OCI-LY1 (cell line): ENCODE measurements at regions not wholly inside any gene's neighbourhood (a gene's known extent, or its start where the extent isn't known, plus 50 kb on each side); places are given as distances from the start of the nearest gene placed in this dataset.

Source experiments
- H2AFZ ChIP-seq: fragments of 200-600 bp; sonication (generic), shearing (Covaris generic); 2 replicates; pipeline ENCODE4 v1.6.0; 2014; ENCODE audit warnings: antibody characterized with exemption, mild to moderate bottlenecking, low read length
- H3F3A ChIP-seq: fragments of 200-600 bp; sonication (generic), shearing (Covaris generic); 2 replicates; pipeline ENCODE4 v1.6.0; 2014; ENCODE audit warnings: mild to moderate bottlenecking, antibody characterized with exemption, low read length, moderate library complexity; ENCODE audit not compliant: insufficient read depth
- H3K27ac ChIP-seq: fragments of 200-600 bp; sonication (generic); 2 replicates; pipeline ENCODE4 v1.5.1; 2014; ENCODE audit warnings: low read length, mixed run types, mild to moderate bottlenecking, low read depth; ENCODE audit not compliant: poor library complexity, severe bottlenecking
- H3K27me3 ChIP-seq: fragments of 200-600 bp; sonication (generic); 2 replicates; pipeline ENCODE4 v1.6.0; 2014; ENCODE audit warnings: antibody characterized with exemption, mild to moderate bottlenecking, low read length, moderate library complexity; ENCODE audit not compliant: insufficient read depth
- H3K36me3 ChIP-seq: fragments of 200-600 bp; sonication (generic); 2 replicates; pipeline ENCODE4 v1.6.1; 2014; ENCODE audit warnings: mild to moderate bottlenecking, antibody characterized with exemption, low read length, moderate library complexity, mixed read lengths; ENCODE audit not compliant: insufficient read depth
- H3K4me1 ChIP-seq: fragments of 200-600 bp; sonication (generic); 2 replicates; pipeline ENCODE4 v1.5.1; 2014; ENCODE audit warnings: mild to moderate bottlenecking, low read length, moderate library complexity; ENCODE audit not compliant: insufficient read depth, severe bottlenecking
- H3K4me2 ChIP-seq: fragments of 200-600 bp; sonication (generic), shearing (Covaris generic); 2 replicates; pipeline ENCODE4 v1.6.1; 2014; ENCODE audit warnings: low read length
- H3K4me3 ChIP-seq: fragments of 200-600 bp; sonication (generic); 2 replicates; pipeline ENCODE4 v1.5.1; 2014; ENCODE audit warnings: low read length, low read depth, mild to moderate bottlenecking, mixed read lengths; ENCODE audit not compliant: poor library complexity, severe bottlenecking
- H3K79me2 ChIP-seq: fragments of 200-600 bp; shearing (Covaris generic); 2 replicates; pipeline ENCODE4 v1.6.1; 2016; ENCODE audit warnings: mixed run types, low read length, mixed read lengths; ENCODE audit not compliant: insufficient read depth
- H3K9ac ChIP-seq: fragments of 200-600 bp; sonication (generic), shearing (Covaris generic); 2 replicates; pipeline ENCODE4 v1.6.1; 2014; ENCODE audit warnings: mild to moderate bottlenecking, low read length, mixed read lengths
- H3K9me2 ChIP-seq: fragments of 200-600 bp; sonication (generic), shearing (Covaris generic); 2 replicates; pipeline ENCODE4 v1.6.1; 2014; ENCODE audit warnings: low read depth, mild to moderate bottlenecking, low read length, mixed read lengths
- H3K9me3 ChIP-seq: fragments of 200-600 bp; shearing (Covaris generic); 2 replicates; pipeline ENCODE4 v1.6.1; 2014; ENCODE audit warnings: low read length, mixed read lengths
- H4K20me1 ChIP-seq: fragments of 200-600 bp; sonication (generic), shearing (Covaris generic); 2 replicates; pipeline ENCODE4 v1.6.0; 2016; ENCODE audit warnings: mild to moderate bottlenecking, low read length; ENCODE audit not compliant: insufficient read depth
- EZH2 ChIP-seq: fragments of 200-600 bp; sonication (generic), shearing (Covaris generic); IDR thresholded peaks from 2 replicates; pipeline ENCODE4 v1.8.0; 2017; ENCODE audit warnings: borderline replicate concordance, mixed run types, mild to moderate bottlenecking, antibody characterized with exemption, low read length, moderate library complexity, mixed read lengths
- TF ChIP-seq, protein P1 (sequence below): fragments of 200-600 bp; sonication (generic), shearing (Covaris generic); IDR thresholded peaks from 2 replicates; pipeline ENCODE4 v1.5.1; 2017; ENCODE audit warnings: mild to moderate bottlenecking, antibody characterized with exemption, low read length, moderate library complexity, mixed read lengths

GRCh38 chr17:72215928-72216327 lies 95.1 kb downstream of the SOX9 start:
- H3K4me2 ChIP-seq = no peak overlapping the region
- H3K36me3 ChIP-seq = no peaks in the 10 kb centered on the region
- no peak overlapping the region for H3K4me3 ChIP-seq
- no peak overlapping the region for H3K27ac ChIP-seq
- no peaks in the 10 kb centered on the region for H3K9me3 ChIP-seq
- no peaks in the 10 kb centered on the region for H3K79me2 ChIP-seq
- H2AFZ ChIP-seq = no peak overlapping the region
- no peaks in the 10 kb centered on the region for H3K27me3 ChIP-seq
- H3K9ac ChIP-seq = no peak overlapping the region
- H3K4me1 ChIP-seq = no peaks in the 10 kb centered on the region
- H4K20me1 ChIP-seq = no peaks in the 10 kb centered on the region
- no peaks in the 10 kb centered on the region for H3K9me2 ChIP-seq
- no peak for TF ChIP-seq EZH2
- TF ChIP-seq, protein P1, sequence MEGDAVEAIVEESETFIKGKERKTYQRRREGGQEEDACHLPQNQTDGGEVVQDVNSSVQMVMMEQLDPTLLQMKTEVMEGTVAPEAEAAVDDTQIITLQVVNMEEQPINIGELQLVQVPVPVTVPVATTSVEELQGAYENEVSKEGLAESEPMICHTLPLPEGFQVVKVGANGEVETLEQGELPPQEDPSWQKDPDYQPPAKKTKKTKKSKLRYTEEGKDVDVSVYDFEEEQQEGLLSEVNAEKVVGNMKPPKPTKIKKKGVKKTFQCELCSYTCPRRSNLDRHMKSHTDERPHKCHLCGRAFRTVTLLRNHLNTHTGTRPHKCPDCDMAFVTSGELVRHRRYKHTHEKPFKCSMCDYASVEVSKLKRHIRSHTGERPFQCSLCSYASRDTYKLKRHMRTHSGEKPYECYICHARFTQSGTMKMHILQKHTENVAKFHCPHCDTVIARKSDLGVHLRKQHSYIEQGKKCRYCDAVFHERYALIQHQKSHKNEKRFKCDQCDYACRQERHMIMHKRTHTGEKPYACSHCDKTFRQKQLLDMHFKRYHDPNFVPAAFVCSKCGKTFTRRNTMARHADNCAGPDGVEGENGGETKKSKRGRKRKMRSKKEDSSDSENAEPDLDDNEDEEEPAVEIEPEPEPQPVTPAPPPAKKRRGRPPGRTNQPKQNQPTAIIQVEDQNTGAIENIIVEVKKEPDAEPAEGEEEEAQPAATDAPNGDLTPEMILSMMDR = no peak
- no peaks in the 10 kb centered on the region for H3F3A ChIP-seq

- no peaks in the 10 kb centered on the region for H3K4me1 ChIP-seq
- H2AFZ ChIP-seq = no peak overlapping the region
- H3K4me2 ChIP-seq = no peak overlapping the region
- no peak overlapping the region for H3K27ac ChIP-seq
- TF ChIP-seq, protein P1 = no peak
- no peak for TF ChIP-seq EZH2
- no peaks in the 10 kb centered on the region for H4K20me1 ChIP-seq
- no peak overlapping the region for H3K9ac ChIP-seq
- no peaks in the 10 kb centered on the region for H3K27me3 ChIP-seq
- H3K9me2 ChIP-seq = no peaks in the 10 kb centered on the region
- no peaks in the 10 kb centered on the region for H3K9me3 ChIP-seq
- H3K79me2 ChIP-seq = no peaks in the 10 kb centered on the region
- H3F3A ChIP-seq = no peaks in the 10 kb centered on the region
- H3K36me3 ChIP-seq = no peaks in the 10 kb centered on the region
- no peak overlapping the region for H3K4me3 ChIP-seq
Observed at GRCh38 chr17:72219137-72219823, 98.5 kb downstream of the SOX9 start.

- no peaks in the 10 kb centered on the region for H3F3A ChIP-seq
- TF ChIP-seq EZH2 = no peak
- TF ChIP-seq, protein P1 = no peak
- no peak overlapping the region for H3K4me2 ChIP-seq
- H3K9me2 ChIP-seq = no peaks in the 10 kb centered on the region
- no peak overlapping the region for H2AFZ ChIP-seq
- H3K4me3 ChIP-seq = no peak overlapping the region
- H3K9me3 ChIP-seq = no peaks in the 10 kb centered on the region
- H3K36me3 ChIP-seq = no peaks in the 10 kb centered on the region
- H3K27ac ChIP-seq = no peak overlapping the region
- no peaks in the 10 kb centered on the region for H3K27me3 ChIP-seq
- no peaks in the 10 kb centered on the region for H3K4me1 ChIP-seq
- no peak overlapping the region for H3K9ac ChIP-seq
- H4K20me1 ChIP-seq = no peaks in the 10 kb centered on the region
- H3K79me2 ChIP-seq = no peaks in the 10 kb centered on the region
Observed at GRCh38 chr17:72219824-72220493, 99.1 kb downstream of the SOX9 start.
